ENCODE measurements at regions not wholly inside any gene's neighbourhood (a gene's known extent, or its start where the extent isn't known, plus 50 kb on each side); places are given as distances from the start of the nearest gene placed in this dataset.
"Not testable (repeated sequence)": the region's sequence is repeated elsewhere in the genome, so short reads cannot be mapped to it uniquely, and the experiment has no call there.

DNA sequence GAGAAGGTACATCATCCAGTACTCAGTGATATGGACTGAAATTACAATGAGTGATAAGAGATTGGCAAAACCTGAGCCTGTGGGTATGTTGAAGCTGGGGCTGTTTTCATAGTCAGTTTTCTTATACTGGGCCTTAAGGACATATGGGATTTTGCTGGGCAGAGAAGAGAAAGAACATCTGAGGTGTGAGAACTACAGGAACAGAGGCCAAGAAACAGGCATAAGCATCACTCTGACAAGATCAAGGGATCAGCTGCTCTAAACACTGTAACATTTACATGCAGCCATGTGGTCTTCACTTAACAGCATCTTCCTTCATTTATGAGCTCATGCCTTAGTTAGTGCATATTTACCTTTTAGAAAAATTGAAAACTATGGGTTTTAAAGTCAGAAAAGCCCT, 220.0 kb downstream of the TRIM36 start:
- DNase-seq: no peak

- DNase-seq: no peak
These were observed 220.6 kb downstream of the TRIM36 start for GRCh38 chr5:114948986-114949621.

GRCh38 chr5:114948363-114948762, 221.3 kb downstream of the TRIM36 start:
- no peak for DNase-seq

DNA sequence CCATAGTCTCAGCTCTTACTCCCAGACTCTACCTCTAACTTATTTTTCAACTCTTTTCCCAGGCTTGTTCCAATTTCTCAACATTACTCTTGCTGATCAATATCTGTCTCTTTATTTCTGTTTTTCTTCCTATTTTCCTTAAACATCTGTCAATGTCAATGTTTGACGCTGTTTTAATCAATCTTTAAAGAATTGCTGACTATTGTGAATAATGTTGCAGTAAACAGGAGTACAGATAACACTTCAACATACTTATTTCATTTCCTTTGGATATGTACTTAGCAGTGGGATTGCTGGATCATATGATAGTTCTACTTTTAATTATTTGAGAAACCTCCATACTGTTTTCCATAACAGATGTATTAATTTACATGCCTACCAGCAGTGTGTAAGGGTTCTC, 229.0 kb downstream of the TRIM36 start:
- no peak for DNase-seq

- DNase-seq: no peak
These were observed 234.2 kb downstream of the TRIM36 start for GRCh38 chr5:114935490-114935889.

- DNase-seq: no peak
These were observed 240.9 kb downstream of the TRIM36 start for GRCh38 chr5:114928644-114929462.

DNA sequence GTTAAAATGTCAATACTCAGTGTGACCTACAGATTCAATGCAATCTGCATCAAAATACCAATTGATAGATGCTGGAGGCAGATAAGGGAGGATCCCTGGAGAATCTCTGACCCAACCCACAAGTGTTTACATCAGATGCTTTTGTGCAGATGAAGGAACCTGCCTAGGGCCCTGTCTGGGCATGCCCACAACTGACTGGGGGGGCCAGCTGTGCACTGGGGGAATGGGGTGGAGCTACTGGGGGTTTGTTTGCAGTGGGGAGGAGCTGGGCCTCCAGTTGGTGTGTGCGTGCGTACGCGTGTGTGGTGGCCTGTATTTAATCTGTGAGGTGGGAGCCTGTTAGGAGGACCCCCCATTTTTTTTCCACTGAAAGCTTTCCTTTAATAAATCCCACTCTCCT, 244.9 kb downstream of the TRIM36 start:
- DNase-seq: no peak

DNA sequence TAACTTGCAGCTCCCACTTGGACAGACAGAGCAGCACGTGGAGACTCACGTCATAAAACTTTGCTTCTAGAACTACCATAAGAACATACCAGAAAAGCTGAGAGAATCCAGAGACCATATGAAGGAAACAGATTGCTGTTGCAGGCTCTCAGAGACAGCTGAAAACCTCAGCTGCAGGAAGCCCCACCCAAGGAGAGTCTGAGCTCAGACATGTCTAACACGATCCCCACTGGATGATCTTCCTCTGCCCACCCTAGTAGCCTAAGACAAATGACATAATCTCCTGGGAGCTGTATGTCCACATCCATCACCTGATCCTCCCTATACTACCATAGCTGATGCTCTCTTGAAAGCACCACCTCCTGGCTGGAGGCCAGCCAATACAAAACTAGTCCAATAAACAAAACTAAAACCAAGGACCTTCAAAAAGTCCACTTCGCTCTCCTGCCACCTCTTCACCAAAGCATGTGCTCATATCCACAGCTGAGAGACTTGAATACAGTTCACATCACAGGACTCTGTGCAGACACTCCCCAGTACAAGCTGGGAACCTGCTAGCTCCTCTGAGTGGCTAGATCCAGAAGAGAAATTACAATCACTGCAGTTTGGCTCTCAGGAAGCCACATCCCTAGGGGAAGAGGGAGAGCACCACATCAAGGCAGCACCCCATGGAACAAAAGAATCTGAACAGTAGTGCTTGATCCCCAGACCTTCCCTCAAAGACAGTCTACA, 257.4 kb downstream of the TRIM36 start:
- DNase-seq: no peak

GRCh38 chr5:114910727-114911126, 259.0 kb downstream of the TRIM36 start:
- DNase-seq: no peak

DNA sequence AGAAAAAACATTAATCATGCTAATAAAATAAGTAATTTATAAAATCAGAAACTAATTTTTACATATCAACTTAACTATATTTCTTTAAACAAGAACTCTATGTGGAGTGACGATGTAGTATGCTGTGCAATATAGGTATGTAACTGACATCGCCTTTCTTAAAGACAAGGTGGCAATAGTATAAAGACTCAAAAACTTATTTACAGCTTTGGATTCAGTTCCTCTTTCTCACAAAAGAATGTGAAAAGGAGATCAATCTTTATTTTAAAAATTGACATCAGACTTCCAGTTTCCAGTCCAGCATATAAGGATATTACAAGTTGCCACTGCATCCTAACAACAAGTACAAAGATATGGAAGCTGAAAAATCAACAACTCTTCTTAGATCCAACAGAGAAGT, 260.3 kb downstream of the TRIM36 start:
- no peak for DNase-seq

DNA sequence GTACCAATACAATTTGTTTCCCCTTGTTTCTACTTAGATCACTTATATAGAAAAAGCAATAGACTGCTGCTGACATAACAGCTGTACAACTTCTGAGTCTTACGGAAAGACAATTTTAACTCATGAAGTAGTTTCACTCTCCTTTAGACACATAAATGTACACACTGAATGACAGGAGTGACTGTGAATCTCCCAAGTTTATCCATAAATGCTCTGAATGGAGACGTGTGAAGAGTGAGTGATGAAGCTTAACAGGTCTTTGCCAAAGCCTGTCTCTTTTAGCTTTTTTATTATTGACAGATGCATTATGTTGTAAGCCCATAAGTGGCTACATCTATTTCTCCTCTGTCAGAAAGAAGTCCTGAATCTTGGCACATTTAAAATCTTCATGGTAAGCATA, 265.9 kb downstream of the TRIM36 start:
- DNase-seq: no peak

DNA sequence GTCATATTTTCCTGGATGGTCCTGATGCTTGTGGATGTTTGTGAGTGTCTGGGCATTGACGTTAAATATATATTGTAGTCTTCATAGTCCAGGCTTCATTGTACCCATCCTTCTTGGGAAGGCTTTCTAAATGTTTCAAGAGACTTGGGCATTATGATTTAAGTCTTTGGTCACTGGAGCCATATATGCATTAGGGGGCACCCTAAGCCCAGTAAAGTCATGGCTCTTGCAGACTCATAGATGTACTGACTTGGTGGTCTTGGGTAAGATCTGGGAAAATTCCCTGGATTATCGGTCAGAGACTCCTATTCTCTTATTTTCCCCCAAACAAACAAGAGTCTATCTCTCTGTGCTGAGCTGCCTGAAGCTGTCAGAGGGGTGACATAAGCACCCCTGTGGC, 271.1 kb downstream of the TRIM36 start:
- no peak for DNase-seq

DNA sequence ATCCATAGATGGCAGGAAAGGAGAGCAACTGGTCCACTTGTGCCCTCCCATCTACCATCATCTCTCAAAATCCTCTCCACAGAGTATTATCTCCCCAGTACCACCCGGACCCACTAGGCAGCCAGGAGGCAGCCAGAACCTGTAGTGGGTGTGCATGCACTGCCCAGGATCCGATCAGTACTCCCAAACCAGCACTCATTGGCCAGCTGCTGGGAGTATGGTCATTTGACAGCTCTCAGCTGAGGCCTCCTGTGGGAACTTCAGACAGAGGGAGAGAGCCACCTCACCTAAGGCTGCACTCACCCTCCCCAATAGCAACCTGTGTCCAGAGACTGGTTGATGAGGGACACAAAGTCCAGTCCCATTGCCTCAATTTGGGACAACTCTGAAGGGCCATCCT, 286.0 kb downstream of the TRIM36 start:
- no peak for DNase-seq

GRCh38 chr5:114859438-114859735, 310.3 kb downstream of the TRIM36 start:
- no peak for DNase-seq

DNA sequence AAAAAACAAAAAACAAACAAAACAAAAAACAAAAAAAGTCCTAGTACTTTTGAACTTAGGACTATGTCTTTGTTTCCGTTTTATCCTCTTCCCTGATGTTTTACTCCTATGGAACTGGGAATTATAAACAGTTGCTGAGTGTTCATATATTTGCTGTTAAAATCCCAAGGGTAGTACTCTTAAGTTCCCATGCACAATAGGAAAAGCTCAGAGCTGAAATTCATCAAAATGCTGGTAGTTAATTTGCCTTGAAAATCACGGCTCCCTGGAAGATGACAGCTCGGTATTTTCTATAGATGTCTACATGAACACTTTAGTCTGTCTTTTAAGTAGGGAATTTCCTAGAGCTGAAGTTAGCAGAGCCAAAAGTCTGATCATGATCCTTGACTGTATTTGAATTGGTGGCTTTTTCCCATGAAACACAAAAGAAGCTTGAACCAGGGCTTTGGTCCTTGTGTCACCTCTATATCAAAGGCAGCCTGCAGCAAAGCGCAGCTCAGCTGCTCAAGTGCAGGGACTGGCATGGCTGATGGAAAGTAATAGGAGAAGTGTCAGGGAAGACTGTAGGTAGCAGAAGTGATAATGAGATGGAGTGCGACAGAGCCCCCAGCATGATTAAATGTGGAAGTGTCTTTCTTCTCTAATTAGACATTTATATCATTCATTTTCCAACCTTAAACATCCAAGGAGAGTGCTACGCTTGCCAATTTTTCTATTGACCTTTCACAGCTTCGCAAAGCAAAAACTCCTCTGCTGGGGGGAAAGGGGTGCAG, 310.9 kb downstream of the TRIM36 start:
- no peak for DNase-seq

DNA sequence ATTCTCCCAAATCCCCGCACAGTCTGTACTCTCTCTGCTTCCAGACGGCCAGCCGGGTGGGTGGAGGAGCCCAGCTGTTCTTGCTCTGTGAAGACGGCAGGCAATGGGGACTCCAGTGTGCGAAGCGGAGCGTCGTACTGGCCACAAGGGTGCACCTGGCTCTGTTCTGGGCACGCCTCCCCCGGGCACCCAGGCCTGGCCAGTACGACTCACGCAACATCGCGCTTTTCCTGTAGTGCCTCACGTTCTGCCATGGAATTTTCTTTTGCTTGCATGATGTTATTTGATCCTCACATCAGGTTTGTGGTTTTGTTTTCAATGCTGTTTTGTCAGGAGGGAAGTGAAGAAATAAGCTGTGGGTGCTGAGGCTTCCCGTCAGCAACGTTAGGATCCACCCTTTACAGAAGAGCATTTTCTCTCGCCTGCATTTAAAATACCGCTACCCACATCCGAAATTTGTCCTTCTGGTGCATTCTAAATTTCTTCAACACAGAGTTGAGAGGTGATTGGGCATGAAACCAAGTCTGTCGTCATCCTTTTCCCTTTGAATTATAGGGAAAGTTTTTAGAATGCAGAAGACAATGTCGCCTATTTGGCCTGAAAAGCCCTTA, 311.7 kb downstream of the TRIM36 start:
- DNase-seq: no peak

GRCh38 chr5:114844711-114845110, 325.0 kb downstream of the TRIM36 start:
- DNase-seq: not testable (repeated sequence)

DNA sequence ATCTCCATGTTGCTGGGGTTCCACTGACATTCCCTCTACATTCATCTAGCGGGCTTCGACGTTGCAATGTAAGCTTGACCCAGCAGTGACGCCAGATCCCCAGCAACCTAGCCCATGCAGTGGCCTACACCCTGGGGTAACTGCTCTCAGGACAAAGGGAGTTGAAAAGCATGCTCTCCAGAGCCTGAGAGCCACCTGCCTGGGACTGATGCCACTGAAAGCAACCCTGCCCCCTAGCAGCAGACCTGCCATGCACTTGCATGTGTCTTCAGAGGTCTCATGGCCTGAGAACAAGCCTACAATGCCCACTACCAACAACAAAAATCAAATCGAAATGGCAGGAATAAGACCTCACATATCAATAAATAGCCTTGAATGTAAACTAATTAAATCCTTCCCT, 330.3 kb downstream of the TRIM36 start:
- no peak for DNase-seq

DNA sequence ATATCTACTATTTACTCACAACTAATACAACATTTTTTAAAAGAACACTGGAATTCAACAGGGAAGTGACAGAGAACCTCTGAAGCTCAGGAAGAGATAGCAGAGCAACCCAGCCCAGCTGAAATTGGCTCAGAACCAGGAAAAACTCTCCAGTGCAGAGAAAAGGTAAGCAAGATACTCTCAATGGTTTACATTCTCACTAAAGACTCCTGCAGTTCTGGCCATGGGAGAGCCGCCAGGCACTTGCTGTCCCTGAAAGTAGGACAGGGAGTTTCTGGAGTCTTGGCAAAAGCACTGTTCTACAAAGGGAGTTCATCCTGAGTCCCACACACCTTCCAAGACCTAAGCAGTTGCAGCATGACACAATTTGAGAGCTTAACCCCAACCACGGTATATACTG, 330.8 kb downstream of the TRIM36 start:
- no peak for DNase-seq

DNA sequence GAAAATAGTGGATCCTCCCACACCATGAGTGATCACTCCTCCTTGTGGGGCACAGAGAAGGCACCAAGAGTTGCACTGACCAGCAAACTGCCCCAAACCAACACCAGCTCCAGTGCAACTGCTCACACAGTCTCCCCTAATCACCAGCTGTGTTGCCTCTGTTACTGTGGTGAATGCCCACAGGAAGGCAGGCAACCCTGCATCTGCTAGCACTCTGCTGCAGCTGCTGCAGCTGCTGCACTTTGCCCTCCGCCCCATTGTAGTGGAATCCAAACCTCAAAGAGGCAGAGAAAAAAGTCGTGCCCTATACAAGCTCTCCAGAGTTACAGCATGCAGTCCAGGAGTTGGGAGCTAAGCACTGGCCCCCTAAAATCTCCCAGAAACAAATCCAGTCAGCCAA, 339.6 kb downstream of the TRIM36 start:
- DNase-seq: no peak

DNA sequence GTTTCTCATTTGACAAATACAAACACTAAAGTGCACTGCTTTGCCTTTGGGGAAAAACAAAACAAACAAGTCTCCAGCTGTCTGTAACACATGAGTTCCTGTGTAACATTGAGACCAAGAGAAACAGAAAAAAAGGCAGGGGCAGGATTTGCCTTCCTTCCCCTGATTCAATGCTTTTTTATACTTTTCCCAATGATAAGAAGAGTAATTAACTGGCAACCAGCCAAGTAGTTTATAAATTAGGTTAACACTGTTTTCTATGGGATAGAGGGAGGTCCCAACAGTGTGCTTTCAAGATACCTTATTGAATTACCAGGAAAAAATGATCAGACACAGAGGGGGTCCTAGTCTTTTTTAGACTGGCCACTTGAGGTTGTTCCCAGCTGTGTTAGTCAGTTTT, 346.8 kb downstream of the TRIM36 start:
- no peak for DNase-seq

DNA sequence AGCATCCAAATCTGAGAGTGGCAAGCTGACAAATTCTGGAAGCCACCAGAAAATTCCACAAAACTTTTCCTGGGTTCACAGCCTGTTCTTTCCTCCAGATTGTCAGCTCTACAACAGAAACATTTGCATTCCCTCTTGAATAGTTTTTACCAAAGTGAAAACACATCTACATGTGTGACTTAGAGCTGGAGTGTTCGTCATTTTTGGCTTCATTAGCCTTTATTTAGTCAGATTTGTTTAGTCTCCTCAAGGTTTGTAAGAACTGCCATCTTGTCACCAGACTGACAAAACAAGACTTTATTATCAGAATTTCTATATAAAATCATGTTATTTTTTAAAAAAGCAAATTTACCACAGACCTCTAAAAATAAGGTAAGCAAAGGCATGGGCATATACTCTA, 347.3 kb downstream of the TRIM36 start:
- no peak for DNase-seq

GRCh38 chr5:114790403-114790792, 379.3 kb downstream of the TRIM36 start:
- no peak for DNase-seq
